Osteoblast (primary cell): ENCODE measurements at regions not wholly inside any gene's neighbourhood (a gene's known extent, or its start where the extent isn't known, plus 50 kb on each side); places are given as distances from the start of the nearest gene placed in this dataset.
A peak's percentile ranks its signal among the peaks of the same experiment; 100 is the strongest.

Experiments
- DNase-seq: peaks from one replicate; pipeline ENCODE4 v3.0.0; 2011; ENCODE audit warnings: low spot score, mixed read lengths; ENCODE audit not compliant: insufficient read length; ENCODE audit errors: missing footprints
- H2AFZ ChIP-seq: 2 replicates; pipeline ENCODE4 v1.6.0; 2011; ENCODE audit warnings: mild to moderate bottlenecking, low read length
- H3K27ac ChIP-seq: 2 replicates; pipeline ENCODE4 v1.5.1; 2011; ENCODE audit warnings: mild to moderate bottlenecking, low read depth, low read length, moderate library complexity
- H3K27me3 ChIP-seq: 2 replicates; pipeline ENCODE4 v1.6.0; 2012; ENCODE audit warnings: mild to moderate bottlenecking, control low read depth, inconsistent platforms, low read length, moderate library complexity; ENCODE audit not compliant: insufficient read depth
- H3K36me3 ChIP-seq: 2 replicates; pipeline ENCODE4 v1.5.1; 2011; ENCODE audit warnings: mild to moderate bottlenecking, low read length, control low read depth, moderate library complexity; ENCODE audit not compliant: insufficient read depth
- H3K4me1 ChIP-seq: 2 replicates; pipeline ENCODE4 v1.5.1; 2011; ENCODE audit warnings: mild to moderate bottlenecking, low read length, control low read depth, moderate library complexity; ENCODE audit not compliant: insufficient read depth
- H3K4me2 ChIP-seq: 2 replicates; pipeline ENCODE4 v1.6.0; 2011; ENCODE audit warnings: mild to moderate bottlenecking, low read length; ENCODE audit not compliant: insufficient read depth
- H3K4me3 ChIP-seq: fragments of 200-600 bp; sonication (generic); 3 replicates; pipeline ENCODE4 v1.5.1; 2012; ENCODE audit warnings: mild to moderate bottlenecking, low read length, inconsistent platforms; ENCODE audit not compliant: insufficient read depth
- H3K79me2 ChIP-seq: 2 replicates; pipeline ENCODE4 v1.6.0; 2012; ENCODE audit warnings: mild to moderate bottlenecking, low read length, control low read depth, inconsistent platforms; ENCODE audit not compliant: insufficient read depth
- H3K9me3 ChIP-seq: 2 replicates; pipeline ENCODE4 v1.5.1; 2011; ENCODE audit warnings: low read depth, low read length, control low read depth
- H4K20me1 ChIP-seq: 2 replicates; pipeline ENCODE4 v1.6.0; 2012; ENCODE audit warnings: mild to moderate bottlenecking, low read length, control low read depth; ENCODE audit not compliant: insufficient read depth
- CTCF ChIP-seq: IDR thresholded peaks from 2 replicates; pipeline ENCODE4 v1.5.1; 2011; ENCODE audit warnings: mild to moderate bottlenecking, low read depth, low read length, moderate library complexity; ENCODE audit errors: extremely low read depth

DNA sequence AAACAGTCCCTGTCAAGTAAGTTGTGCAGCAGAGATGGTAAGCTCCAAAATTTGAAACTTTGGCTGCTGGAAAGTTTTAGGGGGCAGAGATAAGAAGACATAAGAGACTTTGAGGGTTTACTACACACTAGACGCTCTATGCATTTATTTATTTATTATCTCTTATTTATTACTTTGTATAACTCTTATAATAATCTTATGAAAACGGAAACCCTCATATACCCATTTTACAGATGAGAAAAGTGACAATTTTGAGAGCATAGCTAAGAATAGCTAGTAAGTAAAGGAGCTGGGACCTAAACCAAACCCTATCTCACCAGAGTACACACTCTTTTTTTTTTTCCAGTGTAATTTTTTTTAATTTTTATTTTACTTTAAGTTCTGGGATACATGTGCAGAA lies 112.8 kb upstream of the PKDCC start:
- Histone ChIP-seq H2AFZ (peak overlapping the region; percentile 58), H3K36me3 (no peaks in the 10 kb centered on the region), H3K4me2 (peak overlapping the region; percentile 79), H3K27ac (peak overlapping the region; percentile 91), H4K20me1 (no peaks in the 10 kb centered on the region), H3K79me2 (no peaks in the 10 kb centered on the region), H3K4me3 (peak overlapping the region; percentile 48), H3K4me1 (peaks cover 56% of the 10 kb centered on the region), H3K27me3 (no peaks in the 10 kb centered on the region), H3K9me3 (no peaks in the 10 kb centered on the region)
- DNase-seq = no peak
- no peak for TF ChIP-seq CTCF

GRCh38 chr2:41935825-41936224 lies 112.0 kb upstream of the PKDCC start:
- Histone ChIP-seq H3K4me3 (no peak overlapping the region), H2AFZ (no peak overlapping the region), H4K20me1 (no peaks in the 10 kb centered on the region), H3K4me2 (no peak overlapping the region), H3K79me2 (no peaks in the 10 kb centered on the region), H3K4me1 (peaks cover 56% of the 10 kb centered on the region), H3K27me3 (no peaks in the 10 kb centered on the region), H3K9me3 (no peaks in the 10 kb centered on the region), H3K27ac (no peak overlapping the region), H3K36me3 (no peaks in the 10 kb centered on the region)
- no peak for TF ChIP-seq CTCF
- no peak for DNase-seq

DNA sequence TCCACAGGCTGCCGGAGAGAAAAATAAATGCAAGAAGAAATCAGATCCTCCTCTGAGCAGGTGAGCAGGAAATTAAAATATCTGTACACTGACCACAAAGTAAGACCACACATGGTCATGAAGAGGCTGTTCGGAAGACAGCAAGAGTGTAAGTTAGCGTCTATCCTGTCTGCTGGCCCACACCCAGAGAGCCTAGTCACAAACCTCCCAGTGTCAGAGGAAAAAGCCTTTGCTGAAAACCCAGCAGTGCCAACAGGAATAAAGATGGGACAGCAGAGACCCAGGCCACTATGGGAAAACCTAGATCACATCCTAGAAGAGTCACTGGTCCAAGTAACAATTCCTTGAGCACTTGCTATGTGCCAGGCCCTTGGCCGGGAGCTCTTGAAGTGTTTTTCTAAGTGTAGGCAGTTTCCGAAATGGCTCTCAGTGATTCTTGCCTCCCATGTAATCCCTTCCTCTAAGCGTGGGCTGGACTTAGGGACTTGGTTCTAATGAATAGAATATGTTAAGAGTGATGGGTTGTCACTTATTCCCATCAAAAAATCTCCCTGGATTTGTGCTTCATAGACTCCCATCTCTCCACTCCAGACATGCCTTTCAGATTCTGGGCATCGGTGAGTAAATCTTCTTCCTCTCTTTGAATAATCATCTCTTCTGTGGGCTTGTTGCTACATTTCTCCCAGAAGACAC lies 110.9 kb upstream of the PKDCC start:
- Histone ChIP-seq H3K4me1 (peaks cover 46% of the 10 kb centered on the region), H3K4me3 (no peak overlapping the region), H3K9me3 (no peaks in the 10 kb centered on the region), H3K4me2 (peak overlapping the region; percentile 1), H3K27ac (no peak overlapping the region), H4K20me1 (no peaks in the 10 kb centered on the region), H3K79me2 (no peaks in the 10 kb centered on the region), H3K27me3 (no peaks in the 10 kb centered on the region), H2AFZ (no peak overlapping the region), H3K36me3 (no peaks in the 10 kb centered on the region)
- DNase-seq = no peak
- TF ChIP-seq CTCF = no peak

GRCh38 chr2:41937464-41937906 lies 110.3 kb upstream of the PKDCC start:
- Histone ChIP-seq H3K4me2 (peak overlapping the region; percentile 7), H3K36me3 (no peaks in the 10 kb centered on the region), H3K9me3 (no peaks in the 10 kb centered on the region), H3K27ac (no peak overlapping the region), H3K27me3 (no peaks in the 10 kb centered on the region), H4K20me1 (no peaks in the 10 kb centered on the region), H3K4me3 (no peak overlapping the region), H3K79me2 (no peaks in the 10 kb centered on the region), H2AFZ (no peak overlapping the region), H3K4me1 (peaks cover 44% of the 10 kb centered on the region)
- DNase-seq = no peak
- TF ChIP-seq CTCF = no peak
